OCI-LY3 (cell line): ENCODE measurements at regions not wholly inside any gene's neighbourhood (a gene's known extent, or its start where the extent isn't known, plus 50 kb on each side); places are given as distances from the start of the nearest gene placed in this dataset.

Experiments
- H2AFZ ChIP-seq: fragments of 200-600, 300-600 bp; shearing (Covaris generic); 2 replicates; pipeline ENCODE4 v1.6.0; 2014; ENCODE audit warnings: antibody characterized with exemption, low read depth, low read length
- H3K27ac ChIP-seq: fragments of 200-600, 300-600 bp; sonication (generic); 2 replicates; pipeline ENCODE4 v1.5.1; 2014; ENCODE audit warnings: mild to moderate bottlenecking, low read length, moderate library complexity, mixed read lengths
- H3K27me3 ChIP-seq: fragments of 200-600, 300-600 bp; sonication (generic); 2 replicates; pipeline ENCODE4 v1.6.1; 2014; ENCODE audit warnings: low read depth, low read length, mixed read lengths
- H3K36me3 ChIP-seq: fragments of 200-600, 300-600 bp; sonication (generic); replicated peaks from 2 replicates; pipeline ENCODE3; 2014; ENCODE audit warnings: low read depth, low read length, mixed read lengths
- H3K4me1 ChIP-seq: fragments of 300-600, 200-600 bp; sonication (generic); 2 replicates; pipeline ENCODE4 v1.6.1; 2014; ENCODE audit warnings: low read length, mixed read lengths
- H3K4me2 ChIP-seq: fragments of 200-600, 300-600 bp; sonication (generic); 2 replicates; pipeline ENCODE4 v1.6.1; 2014; ENCODE audit warnings: low read length, mixed read lengths
- H3K4me3 ChIP-seq: fragments of 300-600, 200-600 bp; sonication (generic); 2 replicates; pipeline ENCODE4 v1.5.1; 2014; ENCODE audit warnings: antibody characterized with exemption, mild to moderate bottlenecking, low read length, moderate library complexity
- H3K79me2 ChIP-seq: fragments of 300-600, 200-600 bp; shearing (Covaris generic); 2 replicates; pipeline ENCODE4 v1.6.1; 2014; ENCODE audit warnings: mild to moderate bottlenecking, low read length, mixed read lengths
- H3K9ac ChIP-seq: fragments of 300-600, 200-600 bp; shearing (Covaris generic); 2 replicates; pipeline ENCODE4 v1.6.0; 2014; ENCODE audit warnings: mild to moderate bottlenecking, low read length, moderate library complexity
- H3K9me3 ChIP-seq: fragments of 200-600, 300-600 bp; shearing (Covaris generic); 2 replicates; pipeline ENCODE4 v1.6.1; 2014; ENCODE audit warnings: low read length, mixed read lengths; ENCODE audit not compliant: insufficient read depth
- H4K20me1 ChIP-seq: fragments of 200-600, 300-600 bp; sonication (generic); 2 replicates; pipeline ENCODE4 v1.6.1; 2016; ENCODE audit warnings: low read length, mixed read lengths; ENCODE audit not compliant: insufficient read depth
- CTCF ChIP-seq: fragments of 200-600, 300-600 bp; sonication (generic); IDR thresholded peaks from 2 replicates; pipeline ENCODE4 v1.5.1; 2014; ENCODE audit warnings: antibody characterized with exemption, low read length, low read depth
- EZH2phosphoT487 ChIP-seq: fragments of 200-600 bp; shearing (Covaris generic); IDR thresholded peaks from 2 replicates; pipeline ENCODE4 v1.6.1; 2018; ENCODE audit warnings: antibody characterized with exemption, mixed run types, low read depth

GRCh38 chr14:80414080-80414479 lies 202.8 kb upstream of the DIO2 start:
- H3K36me3 ChIP-seq = no peaks in the 10 kb centered on the region
- no peaks in the 10 kb centered on the region for H3K9me3 ChIP-seq
- H3K4me1 ChIP-seq = no peaks in the 10 kb centered on the region
- H3K4me2 ChIP-seq = no peak overlapping the region
- TF ChIP-seq CTCF (no peak), EZH2phosphoT487 (no peak)
- no peaks in the 10 kb centered on the region for H4K20me1 ChIP-seq
- H3K4me3 ChIP-seq = no peak overlapping the region
- H3K27ac ChIP-seq = no peak overlapping the region
- no peak overlapping the region for H2AFZ ChIP-seq
- H3K27me3 ChIP-seq = no peaks in the 10 kb centered on the region
- no peaks in the 10 kb centered on the region for H3K79me2 ChIP-seq
- H3K9ac ChIP-seq = no peak overlapping the region

- no peak overlapping the region for H3K9ac ChIP-seq
- no peaks in the 10 kb centered on the region for H3K36me3 ChIP-seq
- no peak overlapping the region for H3K27ac ChIP-seq
- H3K4me3 ChIP-seq = no peak overlapping the region
- H3K27me3 ChIP-seq = no peaks in the 10 kb centered on the region
- H2AFZ ChIP-seq = no peak overlapping the region
- H4K20me1 ChIP-seq = no peaks in the 10 kb centered on the region
- no peaks in the 10 kb centered on the region for H3K79me2 ChIP-seq
- H3K4me1 ChIP-seq = no peaks in the 10 kb centered on the region
- H3K4me2 ChIP-seq = no peak overlapping the region
- no peak for TF ChIP-seq CTCF
- TF ChIP-seq EZH2phosphoT487 = no peak
- no peaks in the 10 kb centered on the region for H3K9me3 ChIP-seq
Measured at GRCh38 chr14:80404413-80404812, 193.1 kb upstream of the DIO2 start.

- H3K4me2 ChIP-seq = no peak overlapping the region
- H3K27ac ChIP-seq = no peak overlapping the region
- H3K9me3 ChIP-seq = no peaks in the 10 kb centered on the region
- TF ChIP-seq EZH2phosphoT487 (no peak), CTCF (no peak)
- no peak overlapping the region for H3K9ac ChIP-seq
- H3K4me1 ChIP-seq = no peaks in the 10 kb centered on the region
- H3K4me3 ChIP-seq = no peak overlapping the region
- H3K79me2 ChIP-seq = no peaks in the 10 kb centered on the region
- no peaks in the 10 kb centered on the region for H3K36me3 ChIP-seq
- H4K20me1 ChIP-seq = no peaks in the 10 kb centered on the region
- no peak overlapping the region for H2AFZ ChIP-seq
- H3K27me3 ChIP-seq = no peaks in the 10 kb centered on the region
Measured at GRCh38 chr14:80403036-80403435, 191.7 kb upstream of the DIO2 start.

- Histone ChIP-seq H3K4me2 (no peak overlapping the region), H3K36me3 (no peaks in the 10 kb centered on the region), H3K27me3 (no peaks in the 10 kb centered on the region), H3K9me3 (no peaks in the 10 kb centered on the region), H4K20me1 (no peaks in the 10 kb centered on the region), H3K27ac (no peak overlapping the region), H3K4me3 (no peak overlapping the region), H2AFZ (no peak overlapping the region), H3K9ac (no peak overlapping the region), H3K4me1 (no peaks in the 10 kb centered on the region), H3K79me2 (no peaks in the 10 kb centered on the region)
- TF ChIP-seq EZH2phosphoT487 (no peak), CTCF (no peak)
Measured at GRCh38 chr14:80395031-80395430, 183.7 kb upstream of the DIO2 start.
